HG02623 (cell line): ENCODE measurements at regions not wholly inside any gene's neighbourhood (a gene's known extent, or its start where the extent isn't known, plus 50 kb on each side); places are given as distances from the start of the nearest gene placed in this dataset.
"Not testable (repeated sequence)": the region's sequence is repeated elsewhere in the genome, so short reads cannot be mapped to it uniquely, and the experiment has no call there.

ENCODE experiments used
- ATAC-seq: cut with Tn5 transposase; IDR thresholded peaks from one replicate; pipeline ENCODE4 v1.9.1; 2021; ENCODE audit warnings: moderate library complexity; ENCODE audit not compliant: unreplicated experiment

- ATAC-seq: no peak
These were observed 98.0 kb downstream of the VCPKMT start for GRCh38 chr14:50018201-50018932.

- no peak for ATAC-seq
These were observed 97.5 kb downstream of the VCPKMT start for GRCh38 chr14:50018933-50019210.

GRCh38 chr14:50020184-50020583, 96.2 kb downstream of the VCPKMT start:
- no peak for ATAC-seq

- no peak for ATAC-seq
These were observed 95.6 kb downstream of the VCPKMT start for GRCh38 chr14:50020799-50021198.

- no peak for ATAC-seq
These were observed 94.9 kb downstream of the VCPKMT start for GRCh38 chr14:50021261-50022031.

- no peak for ATAC-seq
These were observed 93.7 kb downstream of the VCPKMT start for GRCh38 chr14:50022661-50023060.

GRCh38 chr14:50023671-50024490, 92.5 kb downstream of the VCPKMT start:
- ATAC-seq: no peak

GRCh38 chr14:50025073-50025472, 91.3 kb downstream of the VCPKMT start:
- no peak for ATAC-seq

- no peak for ATAC-seq
These were observed 90.6 kb downstream of the VCPKMT start for GRCh38 chr14:50025776-50026175.

GRCh38 chr14:50026396-50026795, 90.0 kb downstream of the VCPKMT start:
- ATAC-seq: no peak

- no peak for ATAC-seq
These were observed 88.6 kb downstream of the VCPKMT start for GRCh38 chr14:50027816-50028215.

GRCh38 chr14:50028458-50028857, 87.9 kb downstream of the VCPKMT start:
- ATAC-seq: no peak

GRCh38 chr14:50030036-50030435, 86.3 kb downstream of the VCPKMT start:
- no peak for ATAC-seq

GRCh38 chr14:50030911-50031310, 85.5 kb downstream of the VCPKMT start:
- ATAC-seq: not testable (repeated sequence)

- ATAC-seq: no peak
These were observed 84.6 kb downstream of the VCPKMT start for GRCh38 chr14:50031602-50032313.

- ATAC-seq: not testable (repeated sequence)
These were observed 83.8 kb downstream of the VCPKMT start for GRCh38 chr14:50032462-50033167.

- ATAC-seq: no peak
These were observed 81.2 kb downstream of the VCPKMT start for GRCh38 chr14:50035214-50035613.

- ATAC-seq: no peak
These were observed 80.2 kb downstream of the VCPKMT start for GRCh38 chr14:50036211-50036610.

GRCh38 chr14:50036637-50037036, 79.7 kb downstream of the VCPKMT start:
- ATAC-seq: no peak

- ATAC-seq: no peak
These were observed 79.1 kb downstream of the VCPKMT start for GRCh38 chr14:50037240-50037639.
